Ishikawa (cell line): ENCODE measurements at regions not wholly inside any gene's neighbourhood (a gene's known extent, or its start where the extent isn't known, plus 50 kb on each side); places are given as distances from the start of the nearest gene placed in this dataset.

Source experiments
- CEBPB ChIP-seq: IDR thresholded peaks from 2 replicates; pipeline ENCODE4 v1.6.1; 2012
- CREB1 ChIP-seq: IDR thresholded peaks from 2 replicates; pipeline ENCODE4 v1.6.1; 2012; ENCODE audit warnings: low read depth
- EP300 ChIP-seq: IDR thresholded peaks from 2 replicates; pipeline ENCODE4 v1.6.1; 2012; ENCODE audit warnings: borderline replicate concordance
- RAD21 ChIP-seq: IDR thresholded peaks from 2 replicates; pipeline ENCODE4 v1.6.1; 2012; ENCODE audit warnings: low read depth

GRCh38 chr13:80149736-80150135 is 191.2 kb downstream of the SPRY2 start:
- TF ChIP-seq EP300 (no peak), CEBPB (no peak), RAD21 (no peak), CREB1 (no peak)
